Cardiac septum (tissue), 1 donor: ENCODE measurements at regions not wholly inside any gene's neighbourhood (a gene's known extent, or its start where the extent isn't known, plus 50 kb on each side); places are given as distances from the start of the nearest gene placed in this dataset.

ENCODE experiments used
- DNase-seq: peaks from one replicate; pipeline ENCODE4 v3.0.0-alpha.2; 2020; ENCODE audit warnings: low spot score
- intact Hi-C: fragments of 100-400 bp; cut with DNase I; formaldehyde crosslinking; loops from one replicate; pipeline ENCODE4 v1.14.0; 2022
- donor health status: DM: no; HTN: no; CAD: no.

GRCh38 chr2:523698-524270 lies 153.4 kb downstream of the TMEM18 start:
- intact Hi-C loops: no loop called here
- DNase-seq: no peak

GRCh38 chr2:522776-523175 lies 154.4 kb downstream of the TMEM18 start:
- no peak for DNase-seq
- intact Hi-C loops: no loop called here

GRCh38 chr2:521853-522530 lies 155.2 kb downstream of the TMEM18 start:
- intact Hi-C loops: no loop called here
- DNase-seq: no peak

GRCh38 chr2:520663-521340 lies 156.4 kb downstream of the TMEM18 start:
- intact Hi-C loops: no loop called here
- DNase-seq: no peak

- DNase-seq: no peak
- intact Hi-C loops: no loop called here
Observed at GRCh38 chr2:516944-517343, 160.3 kb downstream of the TMEM18 start.

GRCh38 chr2:516131-516530 lies 161.1 kb downstream of the TMEM18 start:
- intact Hi-C loops: no loop called here
- no peak for DNase-seq

DNA sequence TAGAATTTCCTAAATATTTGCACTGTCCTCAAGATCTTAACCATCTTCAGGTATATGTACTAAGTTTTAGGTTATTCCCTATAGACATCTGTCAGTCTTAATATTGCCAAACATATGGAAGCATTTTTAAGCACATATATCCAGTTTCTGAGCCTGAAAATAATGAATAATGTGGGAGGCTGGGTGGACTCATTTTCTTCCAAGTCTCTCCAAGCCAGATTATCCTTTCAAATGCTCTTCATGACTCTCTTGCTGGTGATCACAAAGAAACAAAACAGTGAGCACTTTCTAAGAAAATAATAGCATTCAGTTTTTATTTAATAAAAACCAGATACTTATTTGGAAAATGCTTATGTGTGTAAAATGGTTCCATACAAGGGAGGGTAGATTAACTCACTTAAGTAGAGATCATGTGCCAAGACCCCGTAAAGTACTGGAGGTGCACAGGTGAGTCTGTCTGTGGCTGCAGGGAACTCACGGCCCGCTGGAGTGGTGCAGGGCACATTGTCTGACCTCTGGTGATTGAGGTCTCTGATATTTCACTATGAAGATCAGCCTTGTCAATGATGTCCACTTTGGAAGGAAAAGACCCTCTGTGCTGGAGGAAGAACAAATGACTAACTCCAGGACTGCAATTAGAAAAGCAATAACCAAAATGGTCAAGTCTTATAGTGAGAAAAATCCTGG lies 161.6 kb downstream of the TMEM18 start:
- no peak for DNase-seq
- intact Hi-C loops: no loop called here

DNA sequence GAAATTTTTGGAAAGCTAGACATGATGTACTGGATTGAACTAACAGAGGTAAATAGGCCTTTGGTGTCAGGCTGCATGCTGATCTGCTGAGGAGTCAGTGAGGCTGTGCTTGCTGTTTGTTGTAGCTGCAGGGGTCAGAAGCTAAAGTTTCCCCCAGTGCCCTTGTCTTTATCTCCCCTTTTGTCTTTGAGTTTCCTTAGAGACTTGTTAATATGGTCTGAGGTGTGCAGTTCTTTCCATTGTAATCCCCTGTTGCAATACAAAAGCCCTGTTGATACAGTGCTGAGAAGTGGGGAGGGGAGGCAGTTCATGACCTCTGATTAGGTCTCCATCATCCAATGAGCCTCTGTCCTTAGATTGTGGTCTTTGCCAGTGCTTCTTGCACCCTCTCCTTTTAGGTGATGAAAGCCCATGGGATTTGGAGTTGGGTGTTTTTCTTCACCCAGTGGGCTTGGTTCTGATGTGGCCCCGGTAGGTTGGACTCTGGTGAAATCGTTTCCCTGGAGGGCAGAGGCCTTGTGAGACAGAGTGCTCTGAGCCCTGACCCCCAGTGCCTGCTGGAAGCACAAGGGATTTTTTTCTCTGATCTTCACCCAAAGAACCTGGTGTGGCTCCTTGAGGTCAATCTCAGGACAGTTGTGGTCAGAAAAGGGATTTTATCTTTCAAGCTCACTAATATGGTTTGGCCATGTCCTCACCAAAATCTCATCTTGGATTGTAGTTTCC lies 163.1 kb downstream of the TMEM18 start:
- no peak for DNase-seq
- intact Hi-C loops: no loop called here

GRCh38 chr2:510839-511238 lies 166.4 kb downstream of the TMEM18 start:
- DNase-seq: no peak
- intact Hi-C loops: no loop called here

DNA sequence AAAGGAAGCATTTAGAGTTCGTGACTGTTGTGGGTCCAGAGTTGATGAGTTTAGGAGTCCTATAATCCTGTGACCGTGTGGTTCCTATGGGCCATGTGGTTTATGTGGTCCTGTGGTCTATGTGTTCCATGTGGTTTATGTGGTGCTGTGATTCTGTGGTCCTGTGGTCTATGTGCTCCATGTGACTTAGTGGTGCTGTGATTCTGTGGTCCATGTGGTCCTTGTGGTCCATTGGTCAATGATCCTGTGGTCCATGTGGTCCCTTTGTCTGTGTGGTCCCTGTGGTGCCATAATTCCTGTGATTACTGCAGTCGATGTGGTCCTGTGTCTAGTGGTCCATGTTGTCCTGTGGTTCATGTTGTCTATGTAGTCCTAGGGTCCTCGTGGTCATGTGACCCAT lies 167.3 kb downstream of the TMEM18 start:
- intact Hi-C loops: no loop called here
- DNase-seq: no peak

DNA sequence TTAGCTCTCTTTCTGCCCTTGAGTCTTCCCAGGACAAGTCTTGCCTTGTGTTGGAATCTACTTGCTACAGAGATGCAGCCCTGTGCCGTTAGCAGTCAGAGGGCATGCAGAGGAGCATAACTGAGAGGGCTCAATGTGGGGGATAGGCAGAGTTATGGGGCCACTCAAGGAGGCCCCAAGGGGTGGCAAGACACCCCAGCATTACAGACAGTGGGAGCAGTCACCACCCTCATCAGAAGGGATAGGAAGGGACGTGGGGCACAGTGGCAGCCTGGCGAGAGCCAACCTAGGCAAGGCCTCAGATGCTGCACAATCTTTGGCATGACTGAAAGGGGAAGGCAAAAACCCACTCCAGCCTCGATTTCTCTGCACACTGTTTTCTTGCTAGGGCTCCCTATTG lies 169.1 kb downstream of the TMEM18 start:
- intact Hi-C loops: no loop called here
- no peak for DNase-seq

DNA sequence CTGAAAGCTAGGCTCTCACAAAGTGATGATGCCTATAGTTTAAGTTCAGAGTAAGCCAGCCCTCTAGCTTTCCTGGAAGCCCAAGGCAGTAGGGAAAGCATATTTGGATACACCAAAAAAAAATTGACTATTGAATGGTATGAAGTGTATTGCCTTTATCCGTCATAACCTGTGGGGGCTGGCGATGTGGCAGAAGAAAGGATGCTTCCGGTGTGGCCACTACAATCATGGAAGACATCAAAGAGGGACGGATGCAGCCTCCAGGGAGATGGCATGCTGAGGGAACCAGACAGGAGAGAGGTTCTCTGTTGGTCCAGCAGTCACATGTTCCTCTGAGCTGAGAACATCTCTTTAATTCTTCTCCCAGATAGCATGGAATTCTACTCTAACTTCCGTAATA lies 170.3 kb downstream of the TMEM18 start:
- no peak for DNase-seq
- intact Hi-C loops: no loop called here

- no peak for DNase-seq
- intact Hi-C loops: no loop called here
Observed at GRCh38 chr2:506451-506850, 170.8 kb downstream of the TMEM18 start.

DNA sequence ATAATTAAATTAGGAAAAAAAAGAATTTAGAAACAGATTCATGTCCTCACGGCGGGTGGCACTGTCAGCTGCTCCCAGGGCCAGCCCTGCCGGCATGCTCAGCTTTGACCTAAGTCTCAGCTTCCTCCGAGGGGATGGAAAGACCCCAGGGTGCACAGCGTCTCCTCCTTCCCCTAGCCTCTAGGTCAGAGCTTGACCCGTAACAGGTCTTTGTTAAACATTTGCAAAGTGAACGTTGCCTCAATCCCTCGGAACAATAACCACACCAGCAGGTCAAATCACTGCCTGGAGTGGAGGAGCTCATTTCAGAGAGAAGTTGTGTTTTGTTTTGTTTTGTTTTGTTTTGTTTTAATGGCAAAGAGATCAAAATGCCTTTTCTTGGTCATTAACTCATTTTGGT lies 171.3 kb downstream of the TMEM18 start:
- intact Hi-C loops: no loop called here
- DNase-seq: no peak

DNA sequence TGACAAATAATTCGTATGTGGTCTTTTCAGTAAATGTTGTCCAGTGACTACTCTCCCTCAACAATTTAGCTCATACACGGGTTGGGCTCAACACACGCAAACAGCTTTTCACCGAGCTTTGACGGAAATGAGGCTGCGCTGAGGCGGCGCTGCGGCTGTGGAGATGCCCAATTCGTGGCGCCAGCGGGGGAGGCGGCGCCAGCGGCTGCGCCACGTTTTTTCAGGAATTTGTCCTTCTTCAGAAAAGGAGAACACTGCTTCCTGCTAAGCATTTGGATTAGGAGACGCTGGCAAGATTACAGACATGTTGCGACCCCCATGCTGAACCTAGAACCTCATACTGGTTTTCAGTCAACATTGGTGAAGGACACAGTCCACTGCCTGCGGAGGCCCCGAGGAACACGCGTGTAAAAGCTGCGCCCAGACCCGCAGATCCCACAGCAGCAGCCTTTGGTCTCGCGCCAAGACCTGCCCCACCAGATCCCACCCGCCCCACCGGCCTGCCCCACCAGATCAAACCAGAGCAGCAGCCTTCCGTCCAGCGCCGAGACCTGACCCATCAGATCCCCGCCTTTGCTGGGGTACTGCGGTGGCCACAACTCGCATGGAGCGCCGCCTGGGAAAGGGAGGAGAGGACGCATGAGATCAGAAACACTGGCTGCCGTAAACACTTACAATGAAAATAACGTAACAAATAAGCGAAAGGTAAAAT lies 173.8 kb downstream of the TMEM18 start:
- intact Hi-C loops: no loop called here

GRCh38 chr2:502831-503230 lies 174.4 kb downstream of the TMEM18 start:
- intact Hi-C loops: no loop called here
- no peak for DNase-seq

More for the DNA sequence above, 173.8 kb downstream of the TMEM18 start:
- no peak for DNase-seq

DNA sequence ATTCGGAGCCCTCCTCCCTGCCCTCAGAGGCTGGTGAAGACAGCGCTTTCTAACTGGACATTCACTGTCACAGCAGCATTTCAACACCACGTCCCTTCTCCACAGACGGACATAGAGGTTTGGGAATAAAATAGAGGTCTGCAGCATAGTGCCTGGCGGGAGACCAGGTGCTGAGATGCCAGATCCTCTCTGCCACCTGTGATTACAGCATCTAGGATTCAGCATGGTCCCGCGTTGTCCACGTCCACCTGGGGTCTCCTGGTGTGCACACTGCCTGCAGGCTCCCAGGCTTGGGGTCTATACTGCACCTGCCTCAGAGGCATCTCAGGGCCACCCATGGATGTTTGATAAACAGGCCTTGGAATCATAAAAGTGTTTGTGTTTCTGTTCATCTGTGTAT lies 175.5 kb downstream of the TMEM18 start:
- DNase-seq: no peak
- intact Hi-C loops: no loop called here

DNA sequence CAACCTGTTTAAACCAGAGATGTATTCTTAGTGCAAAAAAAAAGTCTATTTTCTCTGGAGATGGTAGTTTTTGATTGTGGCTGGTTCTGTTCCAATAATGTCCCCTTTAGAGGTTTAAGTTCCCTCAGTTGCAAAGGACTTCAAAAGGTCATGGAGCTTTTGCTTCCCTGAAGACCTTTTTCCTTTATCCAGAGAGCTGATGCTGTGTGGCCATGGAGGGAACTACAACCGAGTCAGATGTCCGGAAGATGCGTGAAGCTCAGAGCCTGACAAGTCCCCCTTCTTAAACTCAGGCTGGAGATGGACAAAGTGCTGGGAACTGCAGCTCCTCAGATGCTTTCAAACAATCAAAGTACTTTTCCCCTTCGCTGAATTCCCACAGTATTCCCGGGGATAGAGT lies 176.1 kb downstream of the TMEM18 start:
- no peak for DNase-seq
- intact Hi-C loops: no loop called here

DNA sequence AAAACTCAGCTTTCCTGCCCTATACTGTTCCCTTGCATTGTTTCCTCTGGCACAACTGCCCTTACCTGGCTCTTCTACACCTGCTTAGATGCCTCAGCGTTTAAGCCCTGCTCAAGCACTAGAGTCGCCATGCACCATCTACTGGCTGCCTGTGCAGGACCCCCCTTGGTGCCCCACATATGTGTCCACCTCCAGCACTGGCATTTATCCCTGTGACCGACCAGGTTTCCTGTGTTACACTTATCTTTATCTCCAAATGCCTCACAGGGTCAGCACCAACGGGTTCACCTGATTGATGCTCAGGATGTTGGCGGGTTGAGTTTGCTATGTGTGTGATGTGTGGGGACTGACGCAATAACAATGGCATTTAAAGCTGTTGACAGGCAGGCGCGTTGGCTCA lies 177.5 kb downstream of the TMEM18 start:
- intact Hi-C loops: no loop called here
- no peak for DNase-seq
